ENCODE measurements at regions not wholly inside any gene's neighbourhood (a gene's known extent, or its start where the extent isn't known, plus 50 kb on each side); places are given as distances from the start of the nearest gene placed in this dataset.

- Histone ChIP-seq H3K9me3 (ENCODE audit: control insufficient read depth in 5 of 5, low read length in 5 of 5) (no peaks in the 10 kb centered on the region), H3K36me3 (ENCODE audit: control insufficient read depth in 5 of 5, insufficient read depth in 5 of 5, low read length in 5 of 5) (no peaks in the 10 kb centered on the region), H3K27ac (ENCODE audit: low read depth, low read length) (no peak overlapping the region), H3K4me3 (ENCODE audit: low read depth in 1 of 5, low read length in 5 of 5) (no peak overlapping the region), H3K4me1 (ENCODE audit: control insufficient read depth in 5 of 5, insufficient read depth in 5 of 5, low read length in 5 of 5) (peaks cover 0 to 3% (median 0%) of the 10 kb centered on the region in 5 donors), H3K9ac (ENCODE audit: low read length in 5 of 5) (no peak overlapping the region), H3K27me3 (ENCODE audit: control insufficient read depth in 5 of 5, insufficient read depth in 4 of 5, low read length in 5 of 5) (no peaks in the 10 kb centered on the region)
Observed at GRCh38 chr13:78177306-78177705, 258.7 kb upstream of the EDNRB start.

- peaks cover 0 to 3% (median 0%) of the 10 kb centered on the region in 5 donors for H3K4me1 ChIP-seq (ENCODE audit: control insufficient read depth in 5 of 5, insufficient read depth in 5 of 5, low read length in 5 of 5)
- no peak overlapping the region for H3K4me3 ChIP-seq (ENCODE audit: low read depth in 1 of 5, low read length in 5 of 5)
- no peak overlapping the region for H3K9ac ChIP-seq (ENCODE audit: low read length in 5 of 5)
- H3K27ac ChIP-seq (ENCODE audit: low read depth, low read length): no peak overlapping the region
- no peaks in the 10 kb centered on the region for H3K27me3 ChIP-seq (ENCODE audit: control insufficient read depth in 5 of 5, insufficient read depth in 4 of 5, low read length in 5 of 5)
- no peaks in the 10 kb centered on the region for H3K36me3 ChIP-seq (ENCODE audit: control insufficient read depth in 5 of 5, insufficient read depth in 5 of 5, low read length in 5 of 5)
- no peaks in the 10 kb centered on the region for H3K9me3 ChIP-seq (ENCODE audit: control insufficient read depth in 5 of 5, low read length in 5 of 5)
Observed at GRCh38 chr13:78176880-78177279, 258.2 kb upstream of the EDNRB start.

GRCh38 chr13:78169386-78169785 is 250.8 kb upstream of the EDNRB start:
- Histone ChIP-seq H3K27ac (ENCODE audit: low read depth, low read length) (no peak overlapping the region), H3K36me3 (ENCODE audit: control insufficient read depth in 5 of 5, insufficient read depth in 5 of 5, low read length in 5 of 5) (no peaks in the 10 kb centered on the region), H3K9ac (ENCODE audit: low read length in 5 of 5) (no peak overlapping the region), H3K4me3 (ENCODE audit: low read depth in 1 of 5, low read length in 5 of 5) (no peak overlapping the region), H3K27me3 (ENCODE audit: control insufficient read depth in 5 of 5, insufficient read depth in 4 of 5, low read length in 5 of 5) (no peaks in the 10 kb centered on the region), H3K4me1 (ENCODE audit: control insufficient read depth in 5 of 5, insufficient read depth in 5 of 5, low read length in 5 of 5) (peaks cover 0 to 3% (median 0%) of the 10 kb centered on the region in 5 donors), H3K9me3 (ENCODE audit: control insufficient read depth in 5 of 5, low read length in 5 of 5) (peaks cover 0 to 11% (median 4%) of the 10 kb centered on the region in 5 donors)

GRCh38 chr13:78168981-78169380 is 250.3 kb upstream of the EDNRB start:
- no peaks in the 10 kb centered on the region for H3K27me3 ChIP-seq (ENCODE audit: control insufficient read depth in 5 of 5, insufficient read depth in 4 of 5, low read length in 5 of 5)
- H3K27ac ChIP-seq (ENCODE audit: low read depth, low read length): no peak overlapping the region
- no peak overlapping the region for H3K9ac ChIP-seq (ENCODE audit: low read length in 5 of 5)
- peaks cover 0 to under 1% (median 0%) of the 10 kb centered on the region in 5 donors for H3K4me1 ChIP-seq (ENCODE audit: control insufficient read depth in 5 of 5, insufficient read depth in 5 of 5, low read length in 5 of 5)
- no peaks in the 10 kb centered on the region for H3K36me3 ChIP-seq (ENCODE audit: control insufficient read depth in 5 of 5, insufficient read depth in 5 of 5, low read length in 5 of 5)
- no peak overlapping the region for H3K4me3 ChIP-seq (ENCODE audit: low read depth in 1 of 5, low read length in 5 of 5)
- peaks cover 0 to 11% (median 4%) of the 10 kb centered on the region in 5 donors for H3K9me3 ChIP-seq (ENCODE audit: control insufficient read depth in 5 of 5, low read length in 5 of 5)

- Histone ChIP-seq H3K4me3 (ENCODE audit: low read depth in 1 of 5, low read length in 5 of 5) (no peak overlapping the region), H3K9ac (ENCODE audit: low read length in 5 of 5) (no peak overlapping the region), H3K27ac (ENCODE audit: low read depth, low read length) (no peak overlapping the region), H3K36me3 (ENCODE audit: control insufficient read depth in 5 of 5, insufficient read depth in 5 of 5, low read length in 5 of 5) (no peaks in the 10 kb centered on the region), H3K9me3 (ENCODE audit: control insufficient read depth in 5 of 5, low read length in 5 of 5) (no peaks in the 10 kb centered on the region), H3K27me3 (ENCODE audit: control insufficient read depth in 5 of 5, insufficient read depth in 4 of 5, low read length in 5 of 5) (no peaks in the 10 kb centered on the region), H3K4me1 (ENCODE audit: control insufficient read depth in 5 of 5, insufficient read depth in 5 of 5, low read length in 5 of 5) (no peaks in the 10 kb centered on the region)
Observed at GRCh38 chr13:78161266-78161665, 242.6 kb upstream of the EDNRB start.

- Histone ChIP-seq H3K4me3 (ENCODE audit: low read depth in 1 of 5, low read length in 5 of 5) (no peak overlapping the region), H3K36me3 (ENCODE audit: control insufficient read depth in 5 of 5, insufficient read depth in 5 of 5, low read length in 5 of 5) (no peaks in the 10 kb centered on the region), H3K9ac (ENCODE audit: low read length in 5 of 5) (no peak overlapping the region), H3K4me1 (ENCODE audit: control insufficient read depth in 5 of 5, insufficient read depth in 5 of 5, low read length in 5 of 5) (no peaks in the 10 kb centered on the region), H3K27me3 (ENCODE audit: control insufficient read depth in 5 of 5, insufficient read depth in 4 of 5, low read length in 5 of 5) (no peaks in the 10 kb centered on the region), H3K9me3 (ENCODE audit: control insufficient read depth in 5 of 5, low read length in 5 of 5) (no peaks in the 10 kb centered on the region), H3K27ac (ENCODE audit: low read depth, low read length) (no peak overlapping the region)
Observed at GRCh38 chr13:78160793-78161192, 242.2 kb upstream of the EDNRB start.

- H3K27me3 ChIP-seq (ENCODE audit: control insufficient read depth in 5 of 5, insufficient read depth in 4 of 5, low read length in 5 of 5): no peaks in the 10 kb centered on the region
- H3K9ac ChIP-seq (ENCODE audit: low read length in 5 of 5): no peak overlapping the region
- H3K4me1 ChIP-seq (ENCODE audit: control insufficient read depth in 5 of 5, insufficient read depth in 5 of 5, low read length in 5 of 5): no peaks in the 10 kb centered on the region
- H3K9me3 ChIP-seq (ENCODE audit: control insufficient read depth in 5 of 5, low read length in 5 of 5): peaks cover 0 to 3% (median 0%) of the 10 kb centered on the region in 5 donors
- H3K36me3 ChIP-seq (ENCODE audit: control insufficient read depth in 5 of 5, insufficient read depth in 5 of 5, low read length in 5 of 5): no peaks in the 10 kb centered on the region
- no peak overlapping the region for H3K4me3 ChIP-seq (ENCODE audit: low read depth in 1 of 5, low read length in 5 of 5)
- no peak overlapping the region for H3K27ac ChIP-seq (ENCODE audit: low read depth, low read length)
Observed at GRCh38 chr13:78152415-78152814, 233.8 kb upstream of the EDNRB start.

GRCh38 chr13:78147905-78148304 is 229.3 kb upstream of the EDNRB start:
- Histone ChIP-seq H3K9me3 (ENCODE audit: control insufficient read depth in 5 of 5, low read length in 5 of 5) (no peaks in the 10 kb centered on the region), H3K4me1 (ENCODE audit: control insufficient read depth in 5 of 5, insufficient read depth in 5 of 5, low read length in 5 of 5) (no peaks in the 10 kb centered on the region), H3K9ac (ENCODE audit: low read length in 5 of 5) (no peak overlapping the region), H3K36me3 (ENCODE audit: control insufficient read depth in 5 of 5, insufficient read depth in 5 of 5, low read length in 5 of 5) (no peaks in the 10 kb centered on the region), H3K4me3 (ENCODE audit: low read depth in 1 of 5, low read length in 5 of 5) (no peak overlapping the region), H3K27ac (ENCODE audit: low read depth, low read length) (no peak overlapping the region), H3K27me3 (ENCODE audit: control insufficient read depth in 5 of 5, insufficient read depth in 4 of 5, low read length in 5 of 5) (no peaks in the 10 kb centered on the region)

- H3K4me1 ChIP-seq (ENCODE audit: control insufficient read depth in 5 of 5, insufficient read depth in 5 of 5, low read length in 5 of 5): no peaks in the 10 kb centered on the region
- no peaks in the 10 kb centered on the region for H3K27me3 ChIP-seq (ENCODE audit: control insufficient read depth in 5 of 5, insufficient read depth in 4 of 5, low read length in 5 of 5)
- no peak overlapping the region for H3K27ac ChIP-seq (ENCODE audit: low read depth, low read length)
- H3K9ac ChIP-seq (ENCODE audit: low read length in 5 of 5): no peak overlapping the region
- no peak overlapping the region for H3K4me3 ChIP-seq (ENCODE audit: low read depth in 1 of 5, low read length in 5 of 5)
- no peaks in the 10 kb centered on the region for H3K9me3 ChIP-seq (ENCODE audit: control insufficient read depth in 5 of 5, low read length in 5 of 5)
- no peaks in the 10 kb centered on the region for H3K36me3 ChIP-seq (ENCODE audit: control insufficient read depth in 5 of 5, insufficient read depth in 5 of 5, low read length in 5 of 5)
Observed at GRCh38 chr13:78145276-78145675, 226.6 kb upstream of the EDNRB start.

GRCh38 chr13:78139765-78140164 is 221.1 kb upstream of the EDNRB start:
- H3K4me1 ChIP-seq (ENCODE audit: control insufficient read depth in 5 of 5, insufficient read depth in 5 of 5, low read length in 5 of 5): peaks cover 0 to 3% (median 0%) of the 10 kb centered on the region in 5 donors
- no peak overlapping the region for H3K4me3 ChIP-seq (ENCODE audit: low read depth in 1 of 5, low read length in 5 of 5)
- H3K27me3 ChIP-seq (ENCODE audit: control insufficient read depth in 5 of 5, insufficient read depth in 4 of 5, low read length in 5 of 5): no peaks in the 10 kb centered on the region
- no peaks in the 10 kb centered on the region for H3K9me3 ChIP-seq (ENCODE audit: control insufficient read depth in 5 of 5, low read length in 5 of 5)
- no peak overlapping the region for H3K27ac ChIP-seq (ENCODE audit: low read depth, low read length)
- H3K9ac ChIP-seq (ENCODE audit: low read length in 5 of 5): no peak overlapping the region
- H3K36me3 ChIP-seq (ENCODE audit: control insufficient read depth in 5 of 5, insufficient read depth in 5 of 5, low read length in 5 of 5): no peaks in the 10 kb centered on the region

GRCh38 chr13:78138756-78139155 is 220.1 kb upstream of the EDNRB start:
- Histone ChIP-seq H3K9me3 (ENCODE audit: control insufficient read depth in 5 of 5, low read length in 5 of 5) (no peaks in the 10 kb centered on the region), H3K27me3 (ENCODE audit: control insufficient read depth in 5 of 5, insufficient read depth in 4 of 5, low read length in 5 of 5) (no peaks in the 10 kb centered on the region), H3K9ac (ENCODE audit: low read length in 5 of 5) (no peak overlapping the region), H3K4me1 (ENCODE audit: control insufficient read depth in 5 of 5, insufficient read depth in 5 of 5, low read length in 5 of 5) (peaks cover 0 to 3% (median 0%) of the 10 kb centered on the region in 5 donors), H3K4me3 (ENCODE audit: low read depth in 1 of 5, low read length in 5 of 5) (no peak overlapping the region), H3K36me3 (ENCODE audit: control insufficient read depth in 5 of 5, insufficient read depth in 5 of 5, low read length in 5 of 5) (no peaks in the 10 kb centered on the region), H3K27ac (ENCODE audit: low read depth, low read length) (no peak overlapping the region)

Data from subcutaneous abdominal adipose tissue (tissue), 5 donors.